IPS DF 6.9 (cell line): ENCODE measurements at regions not wholly inside any gene's neighbourhood (a gene's known extent, or its start where the extent isn't known, plus 50 kb on each side); places are given as distances from the start of the nearest gene placed in this dataset.

ENCODE experiments used
- DNase-seq: peaks from one replicate; pipeline ENCODE4 v3.0.0-alpha.2; 2013; ENCODE audit warnings: low read depth, low spot score
- H3K27ac ChIP-seq: one replicate; pipeline ENCODE4 v1.5.1; 2013; ENCODE audit warnings: low read length, control low read depth
- H3K27me3 ChIP-seq: 2 replicates; pipeline ENCODE4 v1.6.1; 2013; ENCODE audit warnings: mild to moderate bottlenecking, low read length; ENCODE audit not compliant: control insufficient read depth, insufficient read depth
- H3K36me3 ChIP-seq: 2 replicates; pipeline ENCODE4 v1.6.1; 2013; ENCODE audit warnings: low read length; ENCODE audit not compliant: control insufficient read depth, insufficient read depth
- H3K4me1 ChIP-seq: 2 replicates; pipeline ENCODE4 v1.6.1; 2013; ENCODE audit warnings: low read length; ENCODE audit not compliant: control insufficient read depth, insufficient read depth
- H3K4me3 ChIP-seq: 2 replicates; pipeline ENCODE4 v1.5.1; 2013; ENCODE audit warnings: mild to moderate bottlenecking, low read length
- H3K9me3 ChIP-seq: 2 replicates; pipeline ENCODE4 v1.6.1; 2013; ENCODE audit warnings: low read length, inconsistent platforms; ENCODE audit not compliant: control insufficient read depth, insufficient read depth
- WGBS: extraction: QIAGEN DNeasy Blood & Tissue Kit; methylation state at CpG from one replicate; pipeline ENCODE4 v1.1.7; 2013; ENCODE audit warnings: mixed read lengths, missing lambda C conversion rate; ENCODE audit not compliant: insufficient read length, insufficient coverage; 5-methylcytosine and 5-hydroxymethylcytosine counted together

- Histone ChIP-seq H3K36me3 (no peaks in the 10 kb centered on the region), H3K27me3 (no peaks in the 10 kb centered on the region), H3K27ac (no peak overlapping the region), H3K4me3 (no peak overlapping the region), H3K9me3 (no peaks in the 10 kb centered on the region; the same call in 1 of the 2 replicates), H3K4me1 (no peaks in the 10 kb centered on the region)
- DNase-seq: no peak
- WGBS: no CpG with 5 or more reads among the region's 4 CpGs
Measured at GRCh38 chr3:6079011-6079410, 781.9 kb upstream of the GRM7 start.

- Histone ChIP-seq H3K4me3 (no peak overlapping the region), H3K36me3 (no peaks in the 10 kb centered on the region), H3K27ac (no peak overlapping the region), H3K4me1 (no peaks in the 10 kb centered on the region), H3K9me3 (no peaks in the 10 kb centered on the region; the same call in 1 of the 2 replicates), H3K27me3 (no peaks in the 10 kb centered on the region)
- DNase-seq: no peak
- WGBS: no CpG with 5 or more reads among the region's 6 CpGs
Measured at GRCh38 chr3:6079561-6080179, 781.2 kb upstream of the GRM7 start.

- no CpG with 5 or more reads among the region's 2 CpGs for WGBS
- DNase-seq: no peak
Measured at GRCh38 chr3:6088433-6088832, 772.5 kb upstream of the GRM7 start.

DNA sequence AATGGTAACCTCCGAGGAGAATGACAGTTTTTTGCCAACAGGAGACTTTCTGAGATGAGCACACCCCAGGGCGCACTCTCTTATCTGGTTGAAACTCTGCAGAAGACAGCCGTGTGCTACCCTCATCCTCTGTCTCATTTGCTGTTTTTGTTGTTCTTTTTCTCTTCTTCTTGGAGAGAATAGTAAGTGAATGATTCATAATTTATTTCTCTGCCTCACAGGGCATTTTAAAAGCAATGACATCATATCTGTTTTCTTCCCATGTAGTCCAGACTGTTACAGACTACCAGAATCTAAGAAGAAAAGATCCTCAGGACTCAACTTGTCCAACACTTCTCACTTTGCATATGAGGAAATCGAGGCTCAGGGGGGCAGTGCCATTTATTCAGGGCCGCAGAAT, 771.1 kb upstream of the GRM7 start:
- no CpG with 5 or more reads among the region's 5 CpGs for WGBS
- no peak for DNase-seq
- no peak overlapping the region for H3K27ac ChIP-seq

More at GRCh38 chr3:6088433-6088832, 772.5 kb upstream of the GRM7 start:
- Histone ChIP-seq H3K9me3 (no peaks in the 10 kb centered on the region; the same call in 1 of the 2 replicates), H3K27me3 (no peaks in the 10 kb centered on the region), H3K4me3 (no peak overlapping the region), H3K27ac (no peak overlapping the region), H3K36me3 (no peaks in the 10 kb centered on the region), H3K4me1 (no peaks in the 10 kb centered on the region)

GRCh38 chr3:6091262-6091661, 769.7 kb upstream of the GRM7 start:
- H3K27ac ChIP-seq: no peak overlapping the region
- no peaks in the 10 kb centered on the region for H3K4me1 ChIP-seq
- no peak overlapping the region for H3K4me3 ChIP-seq
- no peak for DNase-seq
- no peaks in the 10 kb centered on the region; the same call in 1 of the 2 replicates for H3K9me3 ChIP-seq
- no peaks in the 10 kb centered on the region for H3K36me3 ChIP-seq
- no CpG with 5 or more reads among the region's 3 CpGs for WGBS
- no peaks in the 10 kb centered on the region for H3K27me3 ChIP-seq

More for the DNA sequence above, 771.1 kb upstream of the GRM7 start:
- H3K9me3 ChIP-seq: no peaks in the 10 kb centered on the region; the same call in 1 of the 2 replicates
- H3K4me3 ChIP-seq: no peak overlapping the region
- H3K27me3 ChIP-seq: no peaks in the 10 kb centered on the region
- no peaks in the 10 kb centered on the region for H3K36me3 ChIP-seq
- H3K4me1 ChIP-seq: no peaks in the 10 kb centered on the region

- 0 out of 2 replicates have a peak, but pooled peaks cover 1% of the 10 kb centered on the region for H3K9me3 ChIP-seq
- no peaks in the 10 kb centered on the region for H3K36me3 ChIP-seq
- no peak for DNase-seq
- no peak overlapping the region for H3K27ac ChIP-seq
- no peak overlapping the region for H3K4me3 ChIP-seq
- no peaks in the 10 kb centered on the region for H3K27me3 ChIP-seq
- no peaks in the 10 kb centered on the region for H3K4me1 ChIP-seq
- no CpG with 5 or more reads among the region's 1 CpG for WGBS
Measured at GRCh38 chr3:6095006-6095405, 765.9 kb upstream of the GRM7 start.

GRCh38 chr3:6097021-6097420, 763.9 kb upstream of the GRM7 start:
- DNase-seq: no peak
- Histone ChIP-seq H3K9me3 (0 out of 2 replicates have a peak, but pooled peaks cover 1% of the 10 kb centered on the region), H3K4me3 (no peak overlapping the region), H3K27me3 (no peaks in the 10 kb centered on the region), H3K27ac (no peak overlapping the region), H3K4me1 (no peaks in the 10 kb centered on the region), H3K36me3 (no peaks in the 10 kb centered on the region)
- no CpG with 5 or more reads among the region's 2 CpGs for WGBS

DNA sequence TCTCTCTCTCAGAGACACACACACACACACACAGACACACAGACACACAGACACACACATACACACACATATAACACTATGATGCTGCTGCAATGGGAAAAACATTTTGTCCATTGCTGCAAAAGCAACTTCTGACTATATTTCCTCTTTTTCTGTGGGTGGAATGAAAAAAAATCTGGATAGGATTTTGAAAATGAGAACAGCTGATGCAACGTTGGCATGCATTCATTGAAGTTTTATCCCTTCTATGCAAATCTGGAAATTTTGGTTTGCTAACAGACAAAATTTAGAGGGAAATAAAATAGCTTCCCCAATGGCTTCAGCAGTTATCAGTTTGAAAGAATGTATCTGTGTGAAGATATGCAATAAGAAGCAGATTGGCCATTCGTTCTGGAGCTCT, 763.4 kb upstream of the GRM7 start:
- Histone ChIP-seq H3K27ac (no peak overlapping the region), H3K9me3 (peaks cover 1% of the 10 kb centered on the region; the same call in 1 of the 2 replicates), H3K27me3 (no peaks in the 10 kb centered on the region), H3K4me1 (no peaks in the 10 kb centered on the region), H3K36me3 (no peaks in the 10 kb centered on the region), H3K4me3 (no peak overlapping the region)
- no CpG with 5 or more reads among the region's 2 CpGs for WGBS
- no peak for DNase-seq

DNA sequence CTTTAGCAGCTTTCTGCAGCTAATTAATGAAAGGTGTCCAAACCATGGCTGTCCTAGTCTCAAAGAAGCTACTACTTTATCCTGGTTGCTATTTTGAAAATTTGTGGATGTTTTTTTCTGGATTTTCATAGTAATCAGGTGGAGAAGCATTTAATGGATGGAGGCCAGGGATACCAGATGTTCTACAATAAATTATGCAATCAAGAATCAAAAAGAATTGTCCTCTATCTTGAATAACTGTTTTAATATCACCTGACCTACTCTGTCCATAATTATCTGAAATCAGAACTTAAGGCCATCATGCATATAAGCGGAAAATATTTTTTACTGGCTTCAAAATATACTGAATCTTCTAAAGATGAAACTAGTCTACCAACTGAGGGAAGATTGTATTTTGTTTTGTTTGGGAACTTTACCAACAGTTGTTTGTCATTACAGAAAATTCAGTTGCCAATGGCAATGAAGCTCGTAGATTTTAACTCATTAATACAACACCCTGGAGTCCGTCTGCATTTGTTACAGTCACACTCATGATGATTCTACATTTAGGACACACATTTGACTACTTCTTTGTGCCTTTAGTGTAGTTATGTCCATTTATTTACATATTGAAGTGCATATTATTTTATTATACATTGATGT, 762.3 kb upstream of the GRM7 start:
- Histone ChIP-seq H3K36me3 (no peaks in the 10 kb centered on the region), H3K27me3 (no peaks in the 10 kb centered on the region), H3K4me3 (no peak overlapping the region), H3K4me1 (no peaks in the 10 kb centered on the region), H3K27ac (no peak overlapping the region), H3K9me3 (peaks cover 1% of the 10 kb centered on the region; the same call in 1 of the 2 replicates)
- DNase-seq: no peak
- no CpG with 5 or more reads among the region's 3 CpGs for WGBS

DNA sequence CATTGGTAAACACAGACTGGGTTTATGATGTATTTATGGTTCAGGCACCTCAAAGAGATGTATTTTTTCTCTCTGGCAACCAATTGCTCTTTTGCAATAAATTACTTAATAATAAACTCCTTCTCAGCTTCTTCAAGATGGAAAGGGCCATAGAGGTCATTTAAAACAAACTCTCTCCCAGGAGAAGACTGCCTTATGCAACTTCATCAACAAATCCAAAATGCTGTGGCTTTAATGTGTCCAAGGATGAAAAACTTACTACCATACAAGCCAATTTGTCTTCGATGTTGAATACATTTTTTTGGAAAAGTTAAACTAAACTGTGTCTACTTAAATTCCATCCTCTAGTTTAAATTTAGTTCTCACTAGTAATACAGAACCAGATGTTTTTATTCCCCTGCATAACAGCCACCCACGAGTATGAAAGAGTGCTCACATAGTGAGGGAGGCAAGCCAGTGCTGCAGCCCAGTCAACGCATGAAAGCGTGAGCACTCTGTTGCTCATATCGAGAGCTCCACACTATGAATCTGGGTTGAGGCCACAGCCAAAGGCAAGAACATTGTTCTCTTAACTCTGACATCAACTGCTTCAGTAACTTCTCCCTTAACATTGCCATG, 761.3 kb upstream of the GRM7 start:
- no peak for DNase-seq
- no peak overlapping the region for H3K4me3 ChIP-seq
- peaks cover 1% of the 10 kb centered on the region; the same call in 1 of the 2 replicates for H3K9me3 ChIP-seq
- H3K36me3 ChIP-seq: no peaks in the 10 kb centered on the region
- WGBS: no CpG with 5 or more reads among the region's 5 CpGs
- H3K27me3 ChIP-seq: no peaks in the 10 kb centered on the region
- no peak overlapping the region for H3K27ac ChIP-seq
- H3K4me1 ChIP-seq: no peaks in the 10 kb centered on the region
